ENCODE measurements at regions not wholly inside any gene's neighbourhood (a gene's known extent, or its start where the extent isn't known, plus 50 kb on each side); places are given as distances from the start of the nearest gene placed in this dataset.

- TF ChIP-seq CTCF (IDR thresholded peaks at IDR 0.05) (no peak), POLR2A (IDR thresholded peaks at IDR 0.05) (no peak)
Measured at GRCh38 chr7:7044806-7045205, 137.5 kb upstream of the C1GALT1 start.
